PC-9 (cell line): ENCODE measurements at regions not wholly inside any gene's neighbourhood (a gene's known extent, or its start where the extent isn't known, plus 50 kb on each side); places are given as distances from the start of the nearest gene placed in this dataset.

Source experiments
- BruUV-seq: library from RNA; stranded (reverse); fragments of 400-500 nt; replicated peaks from 2 replicates; lab custom pipeline; 2021; lab: Mats Ljungman, UMichigan
- CTCF ChIA-PET: fragments of 300-600 bp; sonication (Branson Sonifier 250); formaldehyde crosslinking; loops from one replicate; lab custom pipeline; 2022; ENCODE audit warnings: antibody characterized with exemption; lab: Charles Lee
- POLR2A ChIA-PET: fragments of 300-600 bp; sonication (Branson Sonifier 250); formaldehyde crosslinking; loops from one replicate; lab custom pipeline; 2022; ENCODE audit warnings: antibody characterized with exemption; ENCODE audit not compliant: unreplicated experiment; lab: Charles Lee
- DNase-seq, 2 experiments: peaks; one replicate each; pipeline versions ENCODE4 v3.0.0 to v3.0.0-alpha.2; 2015 to 2022; ENCODE audit warnings: mixed read lengths in 1 of 2
- H2AFZ ChIP-seq: fragments of 200-600 bp; sonication (generic); 2 replicates; pipeline ENCODE4 v1.8.1; 2017; ENCODE audit warnings: antibody characterized with exemption
- H3F3A ChIP-seq: fragments of 200-600 bp; sonication (generic); 2 replicates; pipeline ENCODE4 v1.8.1; 2017; ENCODE audit warnings: antibody characterized with exemption, mild to moderate bottlenecking, low read depth; ENCODE audit not compliant: insufficient read depth
- H3K27ac ChIP-seq: fragments of 200-600 bp; sonication (generic); 2 replicates; pipeline ENCODE4 v1.6.1; 2016; ENCODE audit warnings: mixed run types
- H3K27me3 ChIP-seq: fragments of 200-600 bp; sonication (generic); 2 replicates; pipeline ENCODE4 v1.6.1; 2016; ENCODE audit warnings: low read depth, mixed run types; ENCODE audit not compliant: insufficient read depth
- H3K36me3 ChIP-seq: fragments of 200-600 bp; sonication (generic); 2 replicates; pipeline ENCODE4 v1.6.1; 2016; ENCODE audit warnings: low read depth, mixed run types
- H3K4me1 ChIP-seq: fragments of 200-600 bp; sonication (generic); replicated peaks from 2 replicates; pipeline ENCODE4 v1.6.1; 2016; ENCODE audit warnings: mixed run types; ENCODE audit not compliant: insufficient read depth
- H3K4me2 ChIP-seq: fragments of 200-600 bp; sonication (generic); 2 replicates; pipeline ENCODE4 v1.6.1; 2017; ENCODE audit warnings: mixed run types
- H3K4me3 ChIP-seq: fragments of 200-600 bp; sonication (generic); 2 replicates; pipeline ENCODE4 v1.6.1; 2016; ENCODE audit warnings: mixed run types
- H3K79me2 ChIP-seq: fragments of 200-600 bp; sonication (generic); 2 replicates; pipeline ENCODE4 v1.6.1; 2017; ENCODE audit warnings: low read depth, mixed run types
- H3K9me2 ChIP-seq: fragments of 200-600 bp; sonication (generic); 2 replicates; pipeline ENCODE4 v1.8.1; 2017; ENCODE audit warnings: mild to moderate bottlenecking; ENCODE audit not compliant: insufficient read depth
- H3K9me3 ChIP-seq: fragments of 200-600 bp; sonication (generic); 2 replicates; pipeline ENCODE4 v1.8.1; 2016; ENCODE audit warnings: low read depth; ENCODE audit not compliant: insufficient read depth
- H4K20me1 ChIP-seq: fragments of 200-600 bp; sonication (generic); 2 replicates; pipeline ENCODE4 v1.8.1; 2017; ENCODE audit not compliant: insufficient read depth
- CTCF ChIP-seq: fragments of 200-600 bp; sonication (generic); conservative IDR thresholded peaks from 2 replicates; pipeline ENCODE4 v1.6.1; 2017; ENCODE audit warnings: mixed run types, antibody characterized with exemption, mild to moderate bottlenecking, moderate library complexity
- EZH2 ChIP-seq: fragments of 200-600 bp; sonication (generic); IDR thresholded peaks from 2 replicates; pipeline ENCODE4 v1.8.0; 2017; ENCODE audit warnings: antibody characterized with exemption, low read depth
- intact Hi-C: fragments of 100-400 bp; cut with micrococcal nuclease; formaldehyde crosslinking; loops from one replicate; pipeline ENCODE4 v1.10.0; 2022; ENCODE audit not compliant: unreplicated experiment

- Histone ChIP-seq H3K9me3 (no peaks in the 10 kb centered on the region), H3K9me2 (no peaks in the 10 kb centered on the region), H3F3A (no peaks in the 10 kb centered on the region), H3K36me3 (no peaks in the 10 kb centered on the region), H4K20me1 (no peaks in the 10 kb centered on the region), H3K4me1 (no peaks in the 10 kb centered on the region), H3K27me3 (no peaks in the 10 kb centered on the region), H3K79me2 (no peaks in the 10 kb centered on the region), H3K27ac (no peak overlapping the region), H3K4me2 (no peak overlapping the region), H3K4me3 (no peak overlapping the region), H2AFZ (no peak overlapping the region)
- ChIA-PET POLR2A (no interaction called here), CTCF (no interaction called here)
- no TSS peak for BruUV-seq
- no peak for TF ChIP-seq EZH2
- TF ChIP-seq CTCF, result no peak
- DNase-seq, result no peak
- intact Hi-C loops, result no loop called here
Measured at GRCh38 chr4:162838671-162839070, 328.0 kb downstream of the NAF1 start.

GRCh38 chr4:162837679-162838078, 329.0 kb downstream of the NAF1 start:
- no peak overlapping the region for H3K4me2 ChIP-seq
- intact Hi-C loops, result no loop called here
- H2AFZ ChIP-seq, result no peak overlapping the region
- H3K9me2 ChIP-seq, result no peaks in the 10 kb centered on the region
- H3K27me3 ChIP-seq, result no peaks in the 10 kb centered on the region
- H3K27ac ChIP-seq, result no peak overlapping the region
- no peaks in the 10 kb centered on the region for H3K4me1 ChIP-seq
- H3K9me3 ChIP-seq, result no peaks in the 10 kb centered on the region
- CTCF ChIA-PET, result no interaction called here
- H3K79me2 ChIP-seq, result no peaks in the 10 kb centered on the region
- H3K36me3 ChIP-seq, result no peaks in the 10 kb centered on the region
- no peak overlapping the region for H3K4me3 ChIP-seq
- TF ChIP-seq EZH2, result no peak
- no peak for TF ChIP-seq CTCF
- BruUV-seq, result no TSS peak
- H3F3A ChIP-seq, result no peaks in the 10 kb centered on the region
- POLR2A ChIA-PET, result no interaction called here
- H4K20me1 ChIP-seq, result no peaks in the 10 kb centered on the region
- DNase-seq, result no peak

GRCh38 chr4:162837241-162837640, 329.4 kb downstream of the NAF1 start:
- Histone ChIP-seq H3K4me2 (no peak overlapping the region), H4K20me1 (no peaks in the 10 kb centered on the region), H3K9me2 (no peaks in the 10 kb centered on the region), H3K27ac (no peak overlapping the region), H3K9me3 (no peaks in the 10 kb centered on the region), H3K4me3 (no peak overlapping the region), H3K27me3 (no peaks in the 10 kb centered on the region), H3K36me3 (no peaks in the 10 kb centered on the region), H2AFZ (no peak overlapping the region), H3K79me2 (no peaks in the 10 kb centered on the region), H3F3A (no peaks in the 10 kb centered on the region), H3K4me1 (no peaks in the 10 kb centered on the region)
- intact Hi-C loops, result no loop called here
- no TSS peak for BruUV-seq
- no peak for DNase-seq
- POLR2A ChIA-PET, result no interaction called here
- CTCF ChIA-PET, result no interaction called here
- TF ChIP-seq CTCF (no peak), EZH2 (no peak)
